HFFc6 (cell line): ENCODE measurements at regions not wholly inside any gene's neighbourhood (a gene's known extent, or its start where the extent isn't known, plus 50 kb on each side); places are given as distances from the start of the nearest gene placed in this dataset.

Experiments
- DNase-seq: peaks from one replicate; pipeline ENCODE4 v3.0.0-alpha.2; 2018
- H3K27ac Mint-ChIP-seq: 2 replicates; pipeline ENCODE4 v1.8.0; 2020; ENCODE audit warnings: mild to moderate bottlenecking, mixed read lengths
- H3K27me3 Mint-ChIP-seq: 2 replicates; pipeline ENCODE4 v1.8.0; 2021; ENCODE audit warnings: mild to moderate bottlenecking, moderate library complexity, mixed read lengths; ENCODE audit not compliant: insufficient read depth
- H3K36me3 Mint-ChIP-seq: 2 replicates; pipeline ENCODE4 v1.8.0; 2021; ENCODE audit warnings: low read depth, mixed read lengths
- H3K4me1 Mint-ChIP-seq: 2 replicates; pipeline ENCODE4 v1.8.0; 2020; ENCODE audit warnings: low read depth, mixed read lengths
- H3K4me3 Mint-ChIP-seq: 2 replicates; pipeline ENCODE4 v1.8.0; 2020; ENCODE audit warnings: mild to moderate bottlenecking, moderate library complexity, mixed read lengths
- H3K9me3 Mint-ChIP-seq: 2 replicates; pipeline ENCODE4 v1.8.0; 2020; ENCODE audit warnings: mild to moderate bottlenecking, mixed read lengths
- CTCF ChIP-seq: fragments of 200-600 bp; sonication (generic); IDR thresholded peaks from 2 replicates; pipeline ENCODE4 v1.5.0; 2021; ENCODE audit warnings: antibody characterized with exemption, mild to moderate bottlenecking

GRCh38 chr16:79973320-79973719, 372.8 kb upstream of the MAF start:
- no peak for DNase-seq
- Mint-ChIP-seq H3K27ac (no peak overlapping the region), H3K27me3 (peaks cover 1% of the 10 kb centered on the region; the same call in 1 of the 2 replicates), H3K36me3 (no peaks in the 10 kb centered on the region), H3K4me1 (no peaks in the 10 kb centered on the region), H3K9me3 (no peaks in the 10 kb centered on the region), H3K4me3 (no peak overlapping the region)
- no peak for TF ChIP-seq CTCF

GRCh38 chr16:79972053-79972704, 371.6 kb upstream of the MAF start:
- no peaks in the 10 kb centered on the region; the same call in 1 of the 2 replicates for H3K9me3 Mint-ChIP-seq
- no peaks in the 10 kb centered on the region for H3K4me1 Mint-ChIP-seq
- H3K27me3 Mint-ChIP-seq: peaks cover 1% of the 10 kb centered on the region; the same call in 1 of the 2 replicates
- H3K36me3 Mint-ChIP-seq: no peaks in the 10 kb centered on the region
- no peak for DNase-seq
- TF ChIP-seq CTCF: no peak
- no peak overlapping the region for H3K27ac Mint-ChIP-seq
- no peak overlapping the region for H3K4me3 Mint-ChIP-seq

- Mint-ChIP-seq H3K36me3 (no peaks in the 10 kb centered on the region), H3K4me1 (no peaks in the 10 kb centered on the region), H3K9me3 (peaks cover 5% of the 10 kb centered on the region; the same call in 1 of the 2 replicates), H3K27me3 (peaks cover 1% of the 10 kb centered on the region; the same call in 1 of the 2 replicates), H3K4me3 (no peak overlapping the region), H3K27ac (no peak overlapping the region)
- no peak for TF ChIP-seq CTCF
- DNase-seq: no peak
Observed at GRCh38 chr16:79971237-79971572, 370.7 kb upstream of the MAF start.

- peaks cover 5% of the 10 kb centered on the region for H3K9me3 Mint-ChIP-seq
- DNase-seq: no peak
Observed at GRCh38 chr16:79970551-79971236, 370.2 kb upstream of the MAF start.

GRCh38 chr16:79970087-79970486, 369.6 kb upstream of the MAF start:
- H3K4me3 Mint-ChIP-seq: no peak overlapping the region
- H3K27ac Mint-ChIP-seq: no peak overlapping the region
- no peaks in the 10 kb centered on the region for H3K36me3 Mint-ChIP-seq
- DNase-seq: no peak
- no peak for TF ChIP-seq CTCF
- peaks cover 5% of the 10 kb centered on the region for H3K9me3 Mint-ChIP-seq
- no peaks in the 10 kb centered on the region for H3K4me1 Mint-ChIP-seq
- peaks cover 1% of the 10 kb centered on the region; the same call in 1 of the 2 replicates for H3K27me3 Mint-ChIP-seq

More at GRCh38 chr16:79970551-79971236, 370.2 kb upstream of the MAF start:
- Mint-ChIP-seq H3K27ac (no peak overlapping the region), H3K36me3 (no peaks in the 10 kb centered on the region), H3K27me3 (peaks cover 1% of the 10 kb centered on the region; the same call in 1 of the 2 replicates), H3K4me1 (no peaks in the 10 kb centered on the region), H3K4me3 (no peak overlapping the region)
- no peak for TF ChIP-seq CTCF
